Fibroblast of skin of left biceps (primary cell): ENCODE measurements at regions not wholly inside any gene's neighbourhood (a gene's known extent, or its start where the extent isn't known, plus 50 kb on each side); places are given as distances from the start of the nearest gene placed in this dataset.
"Not testable (repeated sequence)": the region's sequence is repeated elsewhere in the genome, so short reads cannot be mapped to it uniquely, and the experiment has no call there.

Experiments used
- DNase-seq, 2 experiments: peaks; one replicate each; pipeline ENCODE4 v3.0.0-alpha.2; 2013; ENCODE audit warnings: low read depth in 2 of 2

- DNase-seq: no peak
Measured at GRCh38 chr11:105432241-105432995, 177.5 kb upstream of the GRIA4 start.

- DNase-seq: no peak
Measured at GRCh38 chr11:105429096-105429910, 180.6 kb upstream of the GRIA4 start.

GRCh38 chr11:105407101-105407500, 202.8 kb upstream of the GRIA4 start:
- DNase-seq: no peak

- no peak for DNase-seq
Measured at GRCh38 chr11:105401269-105401809, 208.5 kb upstream of the GRIA4 start.

GRCh38 chr11:105399511-105399910, 210.4 kb upstream of the GRIA4 start:
- no peak for DNase-seq

GRCh38 chr11:105398636-105399035, 211.2 kb upstream of the GRIA4 start:
- DNase-seq: no peak

- no peak for DNase-seq
Measured at GRCh38 chr11:105393326-105393725, 216.5 kb upstream of the GRIA4 start.

GRCh38 chr11:105392556-105392955, 217.3 kb upstream of the GRIA4 start:
- DNase-seq: peak; percentile 11 to 18

GRCh38 chr11:105389952-105390351, 219.9 kb upstream of the GRIA4 start:
- DNase-seq: no peak

GRCh38 chr11:105388006-105388405, 221.9 kb upstream of the GRIA4 start:
- no peak for DNase-seq

- no peak for DNase-seq
Measured at GRCh38 chr11:105381941-105382340, 227.9 kb upstream of the GRIA4 start.

GRCh38 chr11:105377870-105378269, 232.0 kb upstream of the GRIA4 start:
- DNase-seq: no peak

GRCh38 chr11:105372206-105372605, 232.6 kb upstream of the CARD18 start:
- no peak for DNase-seq

GRCh38 chr11:105371311-105371710, 231.7 kb upstream of the CARD18 start:
- no peak for DNase-seq

GRCh38 chr11:105368711-105369110, 229.1 kb upstream of the CARD18 start:
- no peak for DNase-seq

GRCh38 chr11:105367129-105367528, 227.6 kb upstream of the CARD18 start:
- no peak for DNase-seq

- DNase-seq: no peak
Measured at GRCh38 chr11:105361651-105362050, 222.1 kb upstream of the CARD18 start.

GRCh38 chr11:105357764-105358163, 218.2 kb upstream of the CARD18 start:
- DNase-seq: peak; percentile 45 to 59

- no peak for DNase-seq
Measured at GRCh38 chr11:105357146-105357545, 217.6 kb upstream of the CARD18 start.

GRCh38 chr11:105349867-105350266, 210.3 kb upstream of the CARD18 start:
- DNase-seq: not testable (repeated sequence)

GRCh38 chr11:105344938-105345337, 205.4 kb upstream of the CARD18 start:
- DNase-seq: no peak

GRCh38 chr11:105334025-105334714, 194.6 kb upstream of the CARD18 start:
- no peak for DNase-seq
